ENCODE measurements at regions not wholly inside any gene's neighbourhood (a gene's known extent, or its start where the extent isn't known, plus 50 kb on each side); places are given as distances from the start of the nearest gene placed in this dataset.
"Not testable (repeated sequence)": the region's sequence is repeated elsewhere in the genome, so short reads cannot be mapped to it uniquely, and the experiment has no call there.

- DNase-seq: no peak
Observed at GRCh38 chr1:168490306-168490705, 53.5 kb downstream of the XCL2 start.

- no peak for DNase-seq
Observed at GRCh38 chr1:168488138-168488537, 55.7 kb downstream of the XCL2 start.

GRCh38 chr1:168486820-168487219 is 57.0 kb downstream of the XCL2 start:
- DNase-seq: not testable (repeated sequence)

- DNase-seq: peak; percentile 11
Observed at GRCh38 chr1:168485048-168485447, 58.7 kb downstream of the XCL2 start.

GRCh38 chr1:168484083-168484482 is 59.7 kb downstream of the XCL2 start:
- DNase-seq: no peak

- no peak for DNase-seq
Observed at GRCh38 chr1:168483539-168483938, 60.3 kb downstream of the XCL2 start.

GRCh38 chr1:168482106-168482505 is 61.7 kb downstream of the XCL2 start:
- no peak for DNase-seq

- no peak for DNase-seq
Observed at GRCh38 chr1:168481586-168481985, 62.2 kb downstream of the XCL2 start.

GRCh38 chr1:168480997-168481396 is 62.8 kb downstream of the XCL2 start:
- no peak for DNase-seq

GRCh38 chr1:168477792-168478191 is 66.0 kb downstream of the XCL2 start:
- DNase-seq: no peak

- DNase-seq: no peak
Observed at GRCh38 chr1:168476588-168477385, 67.0 kb downstream of the XCL2 start.

GRCh38 chr1:168474322-168474721 is 69.5 kb downstream of the XCL2 start:
- DNase-seq: no peak

GRCh38 chr1:168473126-168473525 is 70.7 kb downstream of the XCL2 start:
- no peak for DNase-seq

GRCh38 chr1:168472223-168472622 is 71.6 kb downstream of the XCL2 start:
- DNase-seq: no peak

GRCh38 chr1:168470901-168471431 is 72.8 kb downstream of the XCL2 start:
- no peak for DNase-seq

GRCh38 chr1:168469690-168470089 is 74.1 kb downstream of the XCL2 start:
- peak; percentile 14 for DNase-seq

GRCh38 chr1:168468822-168469221 is 75.0 kb downstream of the XCL2 start:
- no peak for DNase-seq

- no peak for DNase-seq
Observed at GRCh38 chr1:168468042-168468809, 75.6 kb downstream of the XCL2 start.

GRCh38 chr1:168467452-168467851 is 76.3 kb downstream of the XCL2 start:
- DNase-seq: no peak

GRCh38 chr1:168466714-168467131 is 77.1 kb downstream of the XCL2 start:
- DNase-seq: no peak

GRCh38 chr1:168466092-168466713 is 77.6 kb downstream of the XCL2 start:
- DNase-seq: no peak

GRCh38 chr1:168461108-168461507 is 82.7 kb downstream of the XCL2 start:
- DNase-seq: not testable (repeated sequence)

- DNase-seq: not testable (repeated sequence)
Observed at GRCh38 chr1:168457296-168457695, 86.5 kb downstream of the XCL2 start.
